Embryonic facial prominence (tissue), 1 donor: ENCODE measurements at regions not wholly inside any gene's neighbourhood (a gene's known extent, or its start where the extent isn't known, plus 50 kb on each side); places are given as distances from the start of the nearest gene placed in this dataset.

Experiments
- DNase-seq: peaks from one replicate; pipeline ENCODE4 v3.0.0-alpha.2; 2016; ENCODE audit errors: extremely low spot score

DNA sequence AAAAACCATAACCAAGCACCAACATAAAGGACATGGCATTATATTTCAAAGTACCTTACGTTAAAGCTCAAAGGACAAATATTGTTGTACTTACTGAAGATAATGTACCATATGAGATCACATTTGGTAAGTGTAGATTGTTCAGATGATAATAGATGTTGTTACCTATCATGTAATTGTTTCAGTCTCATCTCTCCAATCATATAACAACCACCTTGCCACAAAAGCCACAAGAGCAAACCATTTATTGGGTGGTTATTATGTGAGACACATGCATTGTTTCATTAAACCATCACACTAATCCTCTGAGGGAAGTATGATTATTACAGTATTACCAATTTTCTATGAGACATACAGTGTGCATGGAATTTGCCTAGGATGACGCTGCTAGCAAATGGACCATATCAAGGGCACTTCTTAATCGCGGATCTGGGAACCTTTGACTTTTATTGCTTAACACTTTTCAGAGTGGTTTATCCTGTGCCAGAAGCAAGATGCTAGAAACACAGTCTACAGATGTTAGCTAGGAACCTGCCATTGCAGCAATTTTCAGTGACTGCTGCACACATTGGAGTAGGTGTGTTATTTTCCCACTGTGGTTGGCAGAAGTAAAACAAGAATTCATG is 149.8 kb upstream of the AKIRIN2 start:
- DNase-seq = no peak

DNA sequence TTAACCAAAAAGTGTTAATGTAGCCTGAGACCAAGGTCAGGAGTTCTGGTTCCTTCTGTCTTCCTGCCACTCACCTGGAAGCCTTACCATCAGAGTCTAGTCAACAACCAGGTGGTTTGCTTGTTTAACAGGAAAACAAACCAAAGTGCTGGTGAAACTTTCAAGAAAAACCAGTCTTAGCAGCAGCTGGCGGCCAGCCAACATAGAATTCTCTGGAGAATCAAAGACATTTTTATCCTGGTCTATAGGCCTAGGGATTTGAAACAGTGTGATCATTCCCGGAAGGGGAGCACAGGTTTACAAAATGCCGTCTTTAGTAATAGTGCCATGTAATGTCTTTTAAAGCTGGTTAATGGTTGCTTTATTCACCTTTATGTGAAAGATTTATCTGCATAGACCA is 146.6 kb upstream of the AKIRIN2 start:
- no peak for DNase-seq

DNA sequence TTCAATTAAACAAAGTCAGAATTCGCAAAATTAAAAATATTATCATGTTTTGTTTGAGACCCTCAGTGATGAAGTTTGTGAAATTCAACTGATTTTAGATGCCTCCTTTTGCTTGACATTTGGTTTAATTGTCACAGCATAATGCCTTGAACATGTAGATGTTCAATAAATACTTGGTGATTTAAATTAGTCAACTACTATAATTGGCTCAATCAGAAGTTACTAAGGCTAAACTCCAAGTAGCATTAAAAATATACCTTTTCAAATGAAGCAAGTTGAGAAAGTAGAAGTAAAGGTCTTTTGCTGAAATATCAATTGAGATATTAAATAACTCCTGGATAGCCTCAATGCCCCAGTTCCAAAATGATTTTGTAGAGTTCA is 145.8 kb upstream of the AKIRIN2 start:
- DNase-seq = no peak

DNA sequence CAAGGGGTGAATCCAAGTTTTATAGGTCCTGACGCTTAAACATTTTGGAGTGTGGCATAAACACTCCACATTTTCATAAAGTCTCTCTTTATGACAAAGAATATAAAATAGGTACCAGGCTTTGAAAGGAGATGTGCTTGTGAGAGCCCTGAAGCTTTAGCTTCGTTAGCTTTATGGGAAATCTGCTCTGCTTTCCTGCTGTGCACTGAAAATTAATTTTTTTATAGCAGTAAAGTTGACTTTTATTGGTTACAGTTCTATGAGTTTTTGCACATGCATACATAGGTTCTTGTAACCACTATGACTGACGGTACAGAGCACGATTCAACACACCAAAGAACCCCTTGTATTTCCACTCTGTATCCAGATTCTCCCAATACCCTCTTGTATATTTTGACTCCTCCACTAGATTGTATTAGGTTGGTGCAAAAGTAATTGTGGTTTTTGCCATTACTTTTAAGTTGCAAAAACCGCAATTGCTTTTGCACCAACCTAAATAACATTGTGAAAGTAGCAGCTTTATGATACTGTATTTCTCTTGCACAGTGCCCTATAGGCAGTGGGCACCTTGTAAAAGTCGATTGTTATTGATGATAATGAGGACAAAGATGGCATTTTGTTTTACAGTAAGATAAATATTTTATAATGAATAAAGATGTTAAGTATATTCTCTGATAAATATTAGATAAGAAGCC is 145.2 kb upstream of the AKIRIN2 start:
- no peak for DNase-seq

DNA sequence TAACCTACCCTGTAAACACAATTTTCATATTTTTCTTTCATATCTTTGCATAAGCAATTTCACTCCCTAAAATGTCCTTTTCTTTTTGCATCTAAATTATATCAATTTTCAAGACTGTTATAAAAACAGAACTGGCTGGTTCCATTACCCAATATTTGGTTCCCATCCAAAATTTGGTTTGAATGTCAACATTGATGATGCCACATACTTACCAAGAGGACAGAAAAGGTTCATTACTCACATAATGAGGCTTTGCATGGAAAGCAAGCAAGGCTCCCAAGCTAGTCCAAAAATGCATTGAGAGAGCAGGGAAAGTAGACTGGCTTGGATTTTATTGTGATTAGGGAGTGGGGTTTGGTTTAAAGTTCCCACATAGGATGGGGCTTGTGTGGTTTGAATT is 144.4 kb upstream of the AKIRIN2 start:
- no peak for DNase-seq

DNA sequence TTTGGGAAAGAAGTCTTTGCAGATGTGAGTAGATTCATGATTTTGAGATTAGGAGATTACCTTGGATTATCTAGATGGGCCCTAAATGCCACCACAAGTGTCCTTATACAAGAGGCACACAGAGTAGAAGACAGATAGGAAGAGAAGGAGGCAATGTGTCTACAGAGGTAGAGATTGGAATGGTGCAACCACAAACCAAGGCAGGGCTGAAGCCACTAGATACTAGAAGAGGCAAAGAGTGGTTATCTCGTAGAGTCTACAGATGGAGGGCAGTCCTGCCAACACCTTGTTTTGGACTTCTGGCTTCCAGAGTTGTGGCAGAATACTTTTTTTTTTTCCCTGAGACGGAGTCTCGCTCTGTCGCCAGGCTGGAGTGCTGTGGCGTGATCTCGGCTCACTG is 138.3 kb upstream of the AKIRIN2 start:
- no peak for DNase-seq

DNA sequence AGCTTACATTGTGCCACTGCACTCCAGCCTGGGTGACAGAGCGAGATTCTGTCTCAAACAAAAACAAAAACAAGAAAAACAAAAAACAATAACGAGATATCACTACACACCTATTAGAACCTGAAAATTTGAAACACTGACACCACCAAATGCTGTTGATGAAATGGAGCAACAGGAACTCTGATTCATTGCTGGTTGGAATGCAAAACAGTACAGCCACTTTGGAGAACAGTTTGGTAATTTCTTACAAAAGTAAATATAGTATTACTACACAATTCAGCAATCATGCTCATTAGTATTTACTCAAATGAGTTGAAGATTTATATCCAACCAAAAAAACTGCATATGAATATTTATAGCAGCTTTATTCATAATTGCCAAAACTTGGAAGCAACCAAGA is 135.8 kb upstream of the AKIRIN2 start:
- no peak for DNase-seq

DNA sequence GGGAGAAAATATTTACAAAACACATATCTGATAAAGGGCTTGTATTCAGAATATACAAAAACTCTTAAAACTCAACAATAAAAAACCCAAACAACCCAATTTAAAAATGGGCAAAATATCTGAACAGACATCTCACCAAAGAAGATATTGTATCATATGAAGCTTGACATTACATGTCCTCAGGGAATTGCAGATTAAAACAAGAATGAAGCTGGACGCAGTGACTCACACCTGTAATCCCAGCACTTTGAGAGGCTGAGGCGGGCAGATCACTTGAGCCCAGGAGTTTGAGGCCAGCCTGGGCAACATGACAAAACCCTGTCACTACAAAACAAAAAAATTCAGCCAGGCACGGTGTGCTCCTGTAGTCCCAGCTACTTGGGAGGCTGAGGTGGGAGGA is 135.4 kb upstream of the AKIRIN2 start:
- DNase-seq = no peak

DNA sequence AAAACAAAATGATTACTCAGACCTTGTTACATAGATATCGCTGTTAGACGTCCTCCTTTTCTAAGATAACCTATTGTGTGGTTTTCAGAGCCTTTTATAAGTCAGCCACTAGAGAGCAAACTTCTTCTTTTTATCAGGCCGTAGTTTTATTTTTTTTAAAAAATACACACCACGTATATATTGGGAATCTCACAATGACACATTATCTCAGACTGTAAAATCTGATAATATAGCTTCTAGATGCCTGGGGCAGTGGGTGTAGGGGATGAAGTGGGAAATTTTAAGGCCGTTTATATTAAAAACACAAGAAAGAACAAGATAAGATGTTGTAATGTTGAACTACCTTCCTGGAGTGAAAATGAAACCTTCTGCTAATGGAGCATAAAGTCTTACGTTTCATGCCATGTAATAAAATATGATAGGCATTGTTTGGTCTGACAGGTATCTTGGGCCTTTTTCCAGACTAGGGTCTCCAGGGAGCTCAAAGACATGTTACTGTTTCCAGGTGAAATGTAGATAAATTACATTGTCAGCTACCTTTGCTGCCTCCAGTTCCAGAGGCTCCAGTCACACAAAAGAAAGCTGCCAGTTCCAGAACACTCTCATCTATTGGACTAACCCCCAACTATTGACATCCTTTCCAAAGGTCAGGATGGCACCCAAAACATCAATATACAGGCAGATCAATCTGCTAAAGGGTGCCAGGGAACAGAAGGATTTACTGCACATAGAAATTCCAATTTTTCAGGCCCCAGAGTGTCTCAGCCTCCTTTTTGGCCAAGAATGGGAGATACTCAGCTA is 130.2 kb upstream of the AKIRIN2 start:
- DNase-seq = peak; percentile 26

DNA sequence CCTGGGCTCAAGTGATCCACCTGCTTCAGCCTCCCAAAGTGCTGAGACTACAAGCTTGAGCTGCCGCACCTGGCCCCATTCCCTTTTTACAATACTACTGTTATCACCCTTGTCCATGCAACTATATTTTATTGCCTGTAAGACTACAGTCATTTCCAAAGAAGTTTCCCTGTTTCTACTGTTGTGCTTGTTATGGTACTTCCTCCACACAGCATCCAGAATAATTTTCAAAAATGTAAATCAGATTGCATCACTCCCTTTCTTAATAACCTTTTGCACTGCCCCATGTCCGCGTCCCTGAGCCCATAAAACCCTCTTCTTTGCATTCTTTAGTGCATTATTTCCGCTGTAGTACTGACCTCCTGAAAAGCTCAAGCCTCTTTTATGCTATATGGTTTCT is 128.9 kb upstream of the AKIRIN2 start:
- no peak for DNase-seq

DNA sequence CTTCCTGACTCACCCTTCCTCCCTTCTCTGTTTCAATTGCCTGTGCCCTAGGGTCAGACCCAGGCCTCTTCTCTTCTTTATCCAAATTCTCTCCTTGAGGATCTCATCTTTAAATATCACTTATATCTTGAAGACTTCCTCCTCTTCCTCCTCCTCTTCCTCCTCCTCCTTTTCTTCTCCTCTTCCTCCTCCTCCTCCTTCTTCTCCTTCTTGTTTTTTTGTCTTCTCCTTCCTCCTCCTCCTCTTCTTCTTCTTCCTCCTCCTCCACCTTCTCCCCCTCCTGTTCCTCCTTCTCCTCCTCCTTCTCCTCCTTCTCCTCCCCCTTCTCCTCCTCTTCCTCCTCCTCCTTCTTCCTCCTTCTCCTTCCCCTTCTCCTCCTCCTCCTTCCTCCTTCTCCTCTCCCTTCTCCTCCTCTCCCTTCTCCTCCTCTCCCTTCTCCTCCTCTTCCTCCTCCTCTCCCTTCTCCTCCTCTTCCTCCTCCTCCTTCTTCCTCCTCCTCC is 127.6 kb upstream of the AKIRIN2 start:
- DNase-seq = no peak

DNA sequence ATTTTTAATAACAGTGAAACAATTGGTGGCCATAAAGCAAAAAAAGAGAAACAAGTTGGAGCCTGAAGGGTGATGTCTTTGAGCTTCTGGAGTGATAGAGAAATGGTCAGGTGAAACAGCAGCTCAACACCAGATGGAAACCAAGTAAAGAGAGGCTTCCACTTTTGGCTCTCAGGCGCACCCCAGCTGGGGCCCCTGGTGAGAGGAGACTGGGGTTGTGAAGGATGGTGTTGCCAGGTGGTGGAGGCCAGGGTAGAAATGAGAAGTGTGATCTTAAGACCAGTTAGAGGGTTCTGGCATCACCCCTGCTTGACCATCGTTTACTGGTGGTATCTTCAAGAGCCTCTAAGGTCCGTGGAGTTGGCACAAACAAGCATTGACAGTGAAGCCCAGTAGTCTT is 126.0 kb upstream of the AKIRIN2 start:
- DNase-seq = no peak

DNA sequence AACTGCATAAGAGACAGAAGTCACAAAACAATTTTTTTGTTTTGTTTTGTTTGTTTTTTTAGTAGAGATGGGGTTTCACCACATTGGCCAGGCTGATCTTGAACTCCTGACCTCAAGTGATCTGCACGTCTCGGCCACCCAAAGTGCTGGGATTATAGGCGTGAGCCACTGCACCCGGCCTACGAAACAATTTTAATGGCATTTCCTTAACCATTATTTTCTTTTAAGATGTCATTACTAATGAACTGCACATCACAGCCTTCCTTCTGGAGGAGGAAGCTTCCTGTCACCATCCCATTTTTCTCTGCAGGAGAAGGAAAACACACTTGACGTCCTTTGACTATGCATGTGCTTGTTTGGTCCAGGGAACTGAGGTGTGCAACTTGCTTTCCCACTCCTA is 125.3 kb upstream of the AKIRIN2 start:
- no peak for DNase-seq

DNA sequence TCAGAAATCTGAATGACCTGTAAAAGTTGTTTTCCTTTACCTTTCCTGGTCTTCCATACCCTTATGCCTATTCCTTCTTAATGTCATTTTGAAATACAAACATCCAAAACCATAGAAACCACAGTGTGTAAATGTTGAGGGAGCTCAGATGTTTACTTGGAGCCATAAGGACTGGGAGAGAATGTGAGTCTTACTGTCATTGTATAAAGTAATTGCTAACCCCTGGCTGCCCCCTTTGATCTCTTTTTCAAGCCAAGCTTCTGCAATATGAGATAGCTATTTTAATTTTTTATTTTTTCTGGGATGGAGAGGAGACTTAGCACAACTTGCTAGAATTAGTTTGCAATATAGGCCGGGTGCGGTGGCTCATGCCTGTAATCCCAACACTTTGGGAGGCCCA is 124.4 kb upstream of the AKIRIN2 start:
- DNase-seq = no peak

DNA sequence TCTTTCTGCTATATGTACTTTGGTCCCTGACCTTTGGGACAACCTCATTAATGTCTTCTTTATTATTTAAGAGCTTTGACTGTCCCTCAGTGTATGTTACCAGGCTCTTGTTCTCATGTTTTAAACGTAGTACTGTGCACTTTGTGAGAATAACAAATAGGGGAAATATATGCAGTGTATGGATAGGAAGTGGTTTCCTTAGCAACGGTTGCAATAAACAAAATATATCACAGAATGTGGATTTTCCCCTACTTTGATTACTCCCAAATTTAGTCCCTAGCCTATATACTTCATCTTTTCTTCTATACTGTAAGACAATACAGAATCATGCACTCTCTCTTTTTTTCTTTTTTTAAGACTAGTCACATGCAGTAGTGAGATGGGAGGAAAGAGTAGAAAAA is 123.8 kb upstream of the AKIRIN2 start:
- no peak for DNase-seq

DNA sequence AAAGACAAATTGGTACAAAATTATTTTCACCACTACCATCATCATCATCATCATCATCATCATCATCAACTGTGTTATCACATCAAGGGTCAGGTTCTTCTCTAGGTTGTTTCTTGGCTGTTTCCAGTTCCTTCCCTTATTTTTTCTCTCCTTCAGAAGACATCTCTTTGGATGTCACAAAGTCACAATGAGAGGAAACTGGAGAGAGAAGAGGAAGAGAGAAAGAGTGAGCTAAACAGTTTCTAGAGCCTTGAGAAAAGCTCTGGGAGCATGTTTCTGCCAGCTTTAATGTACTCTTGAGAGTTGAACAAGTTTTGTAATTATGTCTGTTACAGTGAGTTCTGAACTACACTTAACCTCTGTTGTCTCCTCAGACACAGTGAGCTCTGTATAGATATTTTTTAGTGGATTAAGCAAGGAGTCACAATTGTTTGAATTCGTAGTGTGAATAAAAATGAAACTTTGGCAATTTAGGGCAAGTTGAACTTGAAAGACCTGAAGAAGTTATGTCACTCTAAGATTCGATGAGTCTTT is 123.0 kb upstream of the AKIRIN2 start:
- no peak for DNase-seq

DNA sequence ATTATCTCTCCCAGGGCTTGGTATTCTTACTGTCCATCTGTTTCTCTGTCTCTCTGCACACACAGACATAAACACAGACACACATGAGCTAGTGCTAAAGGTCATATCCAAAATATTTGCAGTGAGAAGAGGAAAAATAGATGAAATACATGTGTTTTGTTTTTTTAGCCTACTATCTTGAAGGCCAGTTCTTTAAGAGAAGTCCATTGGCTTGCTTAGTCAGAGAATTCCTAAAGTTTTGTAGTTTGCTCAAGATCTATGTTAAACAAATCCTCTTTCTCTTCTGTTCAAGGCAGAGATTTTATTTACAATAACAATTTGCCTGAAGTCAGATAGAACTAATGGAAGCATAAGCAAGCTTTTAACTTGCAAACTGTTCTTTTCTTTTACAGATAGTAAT is 120.0 kb upstream of the AKIRIN2 start:
- no peak for DNase-seq

DNA sequence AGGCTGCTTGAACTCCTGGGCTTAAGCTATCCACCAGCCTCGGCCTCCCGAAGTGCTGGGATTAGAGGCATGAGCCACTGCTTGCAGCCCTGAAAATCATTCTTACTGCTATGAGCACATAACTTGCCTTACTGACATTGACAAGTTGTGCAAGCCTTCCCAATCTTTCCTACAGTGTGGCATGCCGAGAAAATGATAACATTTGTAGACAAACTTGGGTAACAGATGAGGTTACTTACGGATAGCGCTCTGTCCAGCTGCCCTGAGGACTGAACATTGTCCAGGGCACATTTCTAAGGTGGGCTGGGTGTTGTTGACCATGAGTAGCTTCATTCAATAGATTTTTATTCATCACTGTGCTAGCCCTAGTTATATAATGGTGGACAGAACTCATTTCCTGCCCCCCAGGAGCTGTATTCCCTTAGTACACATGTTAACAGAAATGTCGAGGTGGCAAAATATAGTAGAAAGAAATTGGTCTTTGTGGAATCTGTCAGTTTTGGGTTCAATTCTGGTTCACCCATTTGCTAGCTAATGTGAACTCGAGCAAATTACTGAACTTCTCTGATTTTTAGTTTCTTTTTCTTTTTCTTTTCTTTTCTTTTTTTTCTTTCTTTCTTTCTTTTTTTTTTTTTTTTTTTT is 118.4 kb upstream of the AKIRIN2 start:
- no peak for DNase-seq

DNA sequence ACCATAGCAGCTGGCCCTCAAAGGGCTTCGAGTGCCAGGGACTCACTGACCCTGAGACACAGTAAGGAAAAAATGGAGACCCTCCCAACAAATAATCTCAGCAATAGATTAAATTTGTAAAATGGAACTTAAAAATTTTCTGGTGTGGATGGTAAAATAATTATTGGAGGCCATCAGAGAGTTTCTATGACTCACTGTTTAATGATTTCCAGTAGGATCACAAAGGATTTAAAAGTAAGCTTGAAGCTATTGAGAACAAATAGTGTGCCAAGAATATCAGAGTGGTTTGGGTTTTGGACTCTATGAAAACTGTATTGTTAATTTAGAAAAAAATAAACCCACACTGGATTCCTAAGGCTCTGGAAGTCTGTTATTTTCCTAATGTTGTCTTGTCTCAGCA is 115.2 kb upstream of the AKIRIN2 start:
- DNase-seq = no peak

DNA sequence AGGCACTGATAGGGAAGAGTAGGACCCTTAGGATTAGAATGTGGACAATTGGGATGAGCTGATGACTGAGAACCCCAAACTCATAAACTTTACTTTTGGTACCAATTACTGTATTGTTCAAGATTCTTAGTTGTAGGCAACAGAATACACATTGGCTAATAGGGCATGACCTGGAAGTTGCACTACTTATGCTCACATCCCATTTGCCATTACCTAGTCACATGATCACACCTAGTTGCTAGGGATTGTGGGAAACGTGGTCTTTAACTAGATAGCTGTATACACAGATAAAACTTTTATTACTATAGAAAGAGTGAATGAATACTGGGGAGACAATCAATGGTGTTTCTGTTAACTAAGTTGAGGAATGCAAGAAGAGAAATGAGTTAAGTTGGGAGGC is 113.4 kb upstream of the AKIRIN2 start:
- no peak for DNase-seq

DNA sequence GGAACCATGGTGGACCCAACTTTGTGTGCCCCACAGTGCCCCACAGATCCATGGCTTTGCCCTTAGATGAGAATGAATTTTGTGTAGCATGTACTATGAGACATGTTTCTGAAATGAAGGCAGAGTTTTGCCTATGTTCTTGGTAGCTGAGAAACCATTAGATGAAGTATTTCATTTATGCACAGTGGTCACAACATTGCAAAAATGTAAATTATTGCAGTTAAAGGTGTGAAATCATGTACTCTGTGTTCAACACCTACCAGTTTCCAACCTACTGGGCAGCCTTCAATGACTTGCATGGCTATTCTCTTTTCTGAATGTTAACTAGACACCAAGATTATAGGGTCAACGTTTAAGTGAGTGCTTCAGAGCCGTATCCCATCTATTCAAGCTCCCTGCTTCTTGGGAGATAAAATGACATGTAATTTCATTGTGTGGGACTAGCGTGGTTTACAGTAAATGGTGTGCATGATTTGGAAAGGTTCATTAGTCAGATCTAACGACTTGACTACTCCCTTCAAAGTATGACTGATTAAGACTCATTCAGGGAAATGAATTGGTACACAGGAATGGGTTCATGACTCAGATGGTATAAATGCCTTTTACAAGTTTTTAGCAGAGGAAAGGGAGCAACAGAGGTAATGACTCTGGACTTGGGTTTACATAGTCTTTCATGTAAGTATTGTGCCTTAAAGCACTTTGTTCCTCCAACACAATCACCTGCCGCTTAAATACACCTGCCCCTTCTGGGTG is 106.1 kb upstream of the AKIRIN2 start:
- DNase-seq = no peak
